ENCODE measurements at regions not wholly inside any gene's neighbourhood (a gene's known extent, or its start where the extent isn't known, plus 50 kb on each side); places are given as distances from the start of the nearest gene placed in this dataset.

- Histone ChIP-seq H3K4me1 (ENCODE audit: insufficient read depth, low read length) (no peaks in the 10 kb centered on the region), H3K79me2 (ENCODE audit: insufficient read depth, low read length) (no peaks in the 10 kb centered on the region), H3K27ac (ENCODE audit: low read depth, low read length) (no peak overlapping the region), H3K4me3 (ENCODE audit: insufficient read depth, low read depth, low read length) (no peak overlapping the region), H3K9ac (ENCODE audit: low read length) (no peak overlapping the region), H3K27me3 (ENCODE audit: insufficient read depth, low read length) (no peaks in the 10 kb centered on the region), H3K36me3 (ENCODE audit: insufficient read depth, low read length) (no peaks in the 10 kb centered on the region), H4K20me1 (ENCODE audit: insufficient read depth, low read length) (no peaks in the 10 kb centered on the region), H2AFZ (ENCODE audit: low read depth, low read length) (no peak overlapping the region), H3K9me3 (ENCODE audit: insufficient read depth, low read depth, low read length) (no peaks in the 10 kb centered on the region), H3K4me2 (ENCODE audit: low read length) (no peak overlapping the region)
- DNase-seq (ENCODE audit: low read depth) (no peak), FAIRE-seq (no peak)
- no peak for TF ChIP-seq CTCF (IDR thresholded peaks at IDR 0.05; ENCODE audit: insufficient read depth, low read depth, low read length)
- TF ChIP-seq EZH2 (IDR thresholded peaks at IDR 0.05; ENCODE audit: insufficient read depth, low read length) = no peak
- no peaks in the 10 kb centered on the region for H3K4me1 Mint-ChIP-seq (ENCODE audit: low read depth, unreplicated experiment)
- H3K27me3 Mint-ChIP-seq (ENCODE audit: low read depth, unreplicated experiment) = no peaks in the 10 kb centered on the region
- H3K36me3 Mint-ChIP-seq (ENCODE audit: low read depth, unreplicated experiment) = no peaks in the 10 kb centered on the region
- H3K4me3 Mint-ChIP-seq (ENCODE audit: unreplicated experiment) = no peak overlapping the region
- peaks cover 5% of the 10 kb centered on the region for H3K9me3 Mint-ChIP-seq (ENCODE audit: unreplicated experiment)
- no peak overlapping the region for H3K27ac Mint-ChIP-seq (ENCODE audit: unreplicated experiment)
These were observed 233.4 kb upstream of the SMIM21 start for GRCh38 chr18:75660932-75661331.

DNA sequence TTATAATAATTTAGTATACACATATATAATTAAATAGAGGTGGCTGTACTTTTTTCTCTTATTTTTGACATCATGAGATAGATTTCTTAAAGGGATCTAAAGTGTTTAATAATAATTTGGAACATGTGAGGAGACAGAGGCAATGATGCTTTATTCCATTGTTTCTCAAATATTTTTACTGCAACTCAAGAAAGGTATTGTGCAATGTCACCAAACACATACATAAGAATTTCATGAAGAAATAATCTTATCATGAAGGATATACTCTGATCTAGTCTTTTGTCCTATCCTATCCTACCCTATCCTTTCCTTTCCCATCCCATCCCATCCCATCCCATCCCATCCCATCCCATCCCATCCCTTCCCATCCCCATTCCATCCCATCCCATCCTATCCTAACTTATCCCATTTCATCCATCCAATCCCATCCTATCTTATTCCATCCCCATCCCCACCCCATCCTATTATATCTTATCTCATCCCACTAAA lies 232.1 kb upstream of the SMIM21 start:
- Histone ChIP-seq H3K4me1 (ENCODE audit: insufficient read depth, low read length) (no peaks in the 10 kb centered on the region), H2AFZ (ENCODE audit: low read depth, low read length) (no peak overlapping the region), H3K79me2 (ENCODE audit: insufficient read depth, low read length) (no peaks in the 10 kb centered on the region), H3K9ac (ENCODE audit: low read length) (no peak overlapping the region), H3K4me3 (ENCODE audit: insufficient read depth, low read depth, low read length) (no peak overlapping the region), H3K36me3 (ENCODE audit: insufficient read depth, low read length) (no peaks in the 10 kb centered on the region), H3K27me3 (ENCODE audit: insufficient read depth, low read length) (no peaks in the 10 kb centered on the region), H3K4me2 (ENCODE audit: low read length) (no peak overlapping the region), H4K20me1 (ENCODE audit: insufficient read depth, low read length) (no peaks in the 10 kb centered on the region), H3K27ac (ENCODE audit: low read depth, low read length) (no peak overlapping the region), H3K9me3 (ENCODE audit: insufficient read depth, low read depth, low read length) (no peaks in the 10 kb centered on the region)
- no peak overlapping the region for H3K4me3 Mint-ChIP-seq (ENCODE audit: unreplicated experiment)
- no peak for FAIRE-seq
- no peak for DNase-seq (ENCODE audit: low read depth)
- TF ChIP-seq EZH2 (IDR thresholded peaks at IDR 0.05; ENCODE audit: insufficient read depth, low read length) (no peak), CTCF (IDR thresholded peaks at IDR 0.05; ENCODE audit: insufficient read depth, low read depth, low read length) (no peak)
- no peak overlapping the region for H3K27ac Mint-ChIP-seq (ENCODE audit: unreplicated experiment)
- H3K27me3 Mint-ChIP-seq (ENCODE audit: low read depth, unreplicated experiment) = no peaks in the 10 kb centered on the region
- peaks cover 5% of the 10 kb centered on the region for H3K9me3 Mint-ChIP-seq (ENCODE audit: unreplicated experiment)
- no peaks in the 10 kb centered on the region for H3K36me3 Mint-ChIP-seq (ENCODE audit: low read depth, unreplicated experiment)
- H3K4me1 Mint-ChIP-seq (ENCODE audit: low read depth, unreplicated experiment) = no peaks in the 10 kb centered on the region

GRCh38 chr18:75658330-75658729 lies 230.8 kb upstream of the SMIM21 start:
- no peak overlapping the region for H2AFZ ChIP-seq (ENCODE audit: low read depth, low read length)
- H3K9me3 ChIP-seq (ENCODE audit: insufficient read depth, low read depth, low read length) = peaks cover 2% of the 10 kb centered on the region
- Mint-ChIP-seq H3K27ac (ENCODE audit: unreplicated experiment) (no peak overlapping the region), H3K9me3 (ENCODE audit: unreplicated experiment) (peaks cover 5% of the 10 kb centered on the region), H3K4me1 (ENCODE audit: low read depth, unreplicated experiment) (no peaks in the 10 kb centered on the region), H3K4me3 (ENCODE audit: unreplicated experiment) (no peak overlapping the region), H3K36me3 (ENCODE audit: low read depth, unreplicated experiment) (no peaks in the 10 kb centered on the region), H3K27me3 (ENCODE audit: low read depth, unreplicated experiment) (no peaks in the 10 kb centered on the region)
- H4K20me1 ChIP-seq (ENCODE audit: insufficient read depth, low read length) = no peaks in the 10 kb centered on the region
- TF ChIP-seq CTCF (IDR thresholded peaks at IDR 0.05; ENCODE audit: insufficient read depth, low read depth, low read length) (no peak), EZH2 (IDR thresholded peaks at IDR 0.05; ENCODE audit: insufficient read depth, low read length) (no peak)
- no peaks in the 10 kb centered on the region for H3K79me2 ChIP-seq (ENCODE audit: insufficient read depth, low read length)
- DNase-seq (ENCODE audit: low read depth) (no peak), FAIRE-seq (no peak)
- H3K4me3 ChIP-seq (ENCODE audit: insufficient read depth, low read depth, low read length) = no peak overlapping the region
- H3K4me1 ChIP-seq (ENCODE audit: insufficient read depth, low read length) = no peaks in the 10 kb centered on the region
- no peak overlapping the region for H3K27ac ChIP-seq (ENCODE audit: low read depth, low read length)
- H3K27me3 ChIP-seq (ENCODE audit: insufficient read depth, low read length) = no peaks in the 10 kb centered on the region
- H3K36me3 ChIP-seq (ENCODE audit: insufficient read depth, low read length) = no peaks in the 10 kb centered on the region
- no peak overlapping the region for H3K9ac ChIP-seq (ENCODE audit: low read length)
- no peak overlapping the region for H3K4me2 ChIP-seq (ENCODE audit: low read length)

Data from astrocyte (in vitro differentiated cells and primary cell).